MM.1S (cell line): ENCODE measurements at regions not wholly inside any gene's neighbourhood (a gene's known extent, or its start where the extent isn't known, plus 50 kb on each side); places are given as distances from the start of the nearest gene placed in this dataset.

Experiments used
- EZH2 ChIP-seq: fragments of 300-600 bp; sonication (generic); optimal IDR thresholded peaks from 2 replicates; pipeline ENCODE3; 2017; ENCODE audit warnings: low read depth, mild to moderate bottlenecking, antibody characterized with exemption, low read length, mixed read lengths
- EZH2phosphoT487 ChIP-seq: fragments of 300-600 bp; sonication (generic); IDR thresholded peaks from 2 replicates; pipeline ENCODE4 v1.6.1; 2018; ENCODE audit warnings: antibody characterized with exemption, low read length
- TF ChIP-seq, protein P1 (sequence below): fragments of 300-600 bp; sonication (generic); IDR thresholded peaks from 2 replicates; pipeline ENCODE4 v1.5.1; 2016; ENCODE audit warnings: antibody characterized with exemption, low read length, mixed read lengths

DNA sequence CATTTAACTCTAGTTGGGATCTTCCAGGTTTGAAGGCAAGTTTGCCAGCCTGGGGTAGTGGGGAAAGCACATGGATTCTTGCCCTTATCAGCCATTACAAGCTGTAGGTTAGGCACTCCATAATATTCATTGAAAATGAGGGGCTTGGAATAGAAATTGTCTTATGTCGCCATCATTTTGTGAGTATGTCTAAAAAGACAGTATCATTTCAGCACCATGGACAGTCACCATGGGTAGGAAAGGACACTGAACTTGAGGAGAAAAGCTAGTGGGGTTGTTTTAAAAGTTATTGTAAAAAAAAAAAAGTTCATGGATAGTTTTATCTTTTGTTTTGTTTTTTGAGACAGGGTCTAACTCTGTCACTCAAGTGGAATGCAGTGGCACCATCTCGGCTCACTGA lies 356.1 kb downstream of the HNRNPD start:
- TF ChIP-seq, protein P1, sequence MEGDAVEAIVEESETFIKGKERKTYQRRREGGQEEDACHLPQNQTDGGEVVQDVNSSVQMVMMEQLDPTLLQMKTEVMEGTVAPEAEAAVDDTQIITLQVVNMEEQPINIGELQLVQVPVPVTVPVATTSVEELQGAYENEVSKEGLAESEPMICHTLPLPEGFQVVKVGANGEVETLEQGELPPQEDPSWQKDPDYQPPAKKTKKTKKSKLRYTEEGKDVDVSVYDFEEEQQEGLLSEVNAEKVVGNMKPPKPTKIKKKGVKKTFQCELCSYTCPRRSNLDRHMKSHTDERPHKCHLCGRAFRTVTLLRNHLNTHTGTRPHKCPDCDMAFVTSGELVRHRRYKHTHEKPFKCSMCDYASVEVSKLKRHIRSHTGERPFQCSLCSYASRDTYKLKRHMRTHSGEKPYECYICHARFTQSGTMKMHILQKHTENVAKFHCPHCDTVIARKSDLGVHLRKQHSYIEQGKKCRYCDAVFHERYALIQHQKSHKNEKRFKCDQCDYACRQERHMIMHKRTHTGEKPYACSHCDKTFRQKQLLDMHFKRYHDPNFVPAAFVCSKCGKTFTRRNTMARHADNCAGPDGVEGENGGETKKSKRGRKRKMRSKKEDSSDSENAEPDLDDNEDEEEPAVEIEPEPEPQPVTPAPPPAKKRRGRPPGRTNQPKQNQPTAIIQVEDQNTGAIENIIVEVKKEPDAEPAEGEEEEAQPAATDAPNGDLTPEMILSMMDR: no peak
- TF ChIP-seq EZH2phosphoT487 (no peak), EZH2 (no peak)
